ENCODE measurements at regions not wholly inside any gene's neighbourhood (a gene's known extent, or its start where the extent isn't known, plus 50 kb on each side); places are given as distances from the start of the nearest gene placed in this dataset.

- TF ChIP-seq CTCF (IDR thresholded peaks at IDR 0.05) (no peak), POLR2A (IDR thresholded peaks at IDR 0.05) (no peak)
These were observed 298.6 kb downstream of the DHX15 start for GRCh38 chr4:24285759-24286158.
